HG02973 (cell line): ENCODE measurements at regions not wholly inside any gene's neighbourhood (a gene's known extent, or its start where the extent isn't known, plus 50 kb on each side); places are given as distances from the start of the nearest gene placed in this dataset.
A peak's percentile ranks its signal among the peaks of the same experiment; 100 is the strongest.
"Not testable (repeated sequence)": the region's sequence is repeated elsewhere in the genome, so short reads cannot be mapped to it uniquely, and the experiment has no call there.

Source experiments
- ATAC-seq: cut with Tn5 transposase; IDR thresholded peaks from one replicate; pipeline ENCODE4 v1.9.1; 2021; ENCODE audit warnings: moderate library complexity; ENCODE audit not compliant: unreplicated experiment

GRCh38 chrY:3491423-3491822, 87.4 kb upstream of the TGIF2LY start:
- ATAC-seq: not testable (repeated sequence)

GRCh38 chrY:3494539-3494938, 84.3 kb upstream of the TGIF2LY start:
- ATAC-seq: not testable (repeated sequence)

DNA sequence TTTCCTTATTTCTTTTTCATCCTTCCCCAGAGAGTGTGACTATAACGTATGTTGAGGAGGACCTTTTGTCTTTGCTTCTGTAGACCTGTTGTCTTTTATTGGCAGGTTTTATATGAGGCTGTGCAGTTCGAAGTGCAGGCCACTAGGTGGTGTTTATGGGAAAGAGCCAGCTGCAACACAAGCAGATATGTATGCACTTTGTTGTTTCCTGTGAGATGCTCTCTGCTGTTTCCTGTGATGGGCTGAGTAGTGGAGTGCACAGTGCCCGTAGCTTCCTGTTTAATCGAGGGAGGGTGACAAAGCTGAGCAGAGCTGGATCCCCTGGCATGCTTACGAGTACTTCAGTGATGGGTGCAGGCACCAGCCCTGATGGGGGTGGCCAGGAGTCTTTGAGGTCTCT, 51.8 kb upstream of the TGIF2LY start:
- ATAC-seq: peak; percentile 94
